AG10803 (cell line): ENCODE measurements at regions not wholly inside any gene's neighbourhood (a gene's known extent, or its start where the extent isn't known, plus 50 kb on each side); places are given as distances from the start of the nearest gene placed in this dataset.

Source experiments
- DNase-seq: peaks from one replicate; pipeline ENCODE4 v3.0.0; 2010; ENCODE audit warnings: low read depth
- H3K4me3 ChIP-seq: 2 replicates; pipeline ENCODE4 v1.5.1; 2011; ENCODE audit warnings: mild to moderate bottlenecking, low read length, control low read depth
- CTCF ChIP-seq: conservative IDR thresholded peaks from 2 replicates; pipeline ENCODE4 v1.5.1; 2011; ENCODE audit warnings: mild to moderate bottlenecking, low read length, control low read depth, inconsistent platforms

- no peak for TF ChIP-seq CTCF
- peak; percentile 26 for DNase-seq
- no peak overlapping the region for H3K4me3 ChIP-seq
Observed at GRCh38 chr16:64858076-64858475, 263.8 kb downstream of the CDH11 start.

DNA sequence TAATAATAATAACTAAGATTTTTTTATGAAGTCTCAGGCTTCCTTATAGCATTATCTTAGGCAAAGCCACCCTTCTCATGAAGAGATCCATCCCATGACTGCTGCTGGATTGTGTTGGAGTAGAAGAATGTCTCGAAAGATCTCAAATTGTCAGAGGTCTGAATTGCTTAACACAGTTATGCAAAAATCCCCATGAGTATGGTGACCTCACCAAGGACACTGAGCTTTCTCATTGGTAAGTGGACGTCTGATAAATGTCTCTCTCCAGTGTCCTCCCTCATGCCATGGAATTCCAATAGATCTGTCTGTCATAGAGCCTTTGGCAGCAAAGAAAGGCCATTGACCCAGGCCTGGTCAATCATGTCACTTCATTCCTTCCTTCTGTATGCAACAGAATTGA, 264.5 kb downstream of the CDH11 start:
- DNase-seq: no peak
- TF ChIP-seq CTCF: no peak
- no peak overlapping the region for H3K4me3 ChIP-seq

DNA sequence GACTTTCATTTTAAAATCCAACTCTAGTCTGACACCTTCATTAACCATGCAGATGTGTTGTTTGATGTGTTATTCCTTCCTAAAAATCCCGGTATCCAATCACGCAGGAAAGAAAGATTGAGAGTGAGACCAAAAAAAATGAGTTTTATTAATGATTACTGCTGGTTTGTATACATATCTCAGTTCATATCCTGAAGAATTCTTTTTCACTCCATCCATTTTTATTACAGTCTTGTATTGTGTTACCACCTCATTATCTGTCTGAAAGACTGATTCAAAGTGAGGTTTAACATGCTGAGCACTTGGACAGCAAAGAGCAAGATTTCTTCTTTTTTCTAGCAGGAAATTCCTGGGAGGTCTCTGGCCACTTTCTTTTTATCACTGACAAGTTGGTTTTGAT, 268.3 kb downstream of the CDH11 start:
- no peak for TF ChIP-seq CTCF

GRCh38 chr16:64846966-64847365, 274.9 kb downstream of the CDH11 start:
- H3K4me3 ChIP-seq: no peak overlapping the region
- no peak for DNase-seq
- no peak for TF ChIP-seq CTCF

More for the DNA sequence above, 268.3 kb downstream of the CDH11 start:
- no peak for DNase-seq
- H3K4me3 ChIP-seq: no peak overlapping the region

DNA sequence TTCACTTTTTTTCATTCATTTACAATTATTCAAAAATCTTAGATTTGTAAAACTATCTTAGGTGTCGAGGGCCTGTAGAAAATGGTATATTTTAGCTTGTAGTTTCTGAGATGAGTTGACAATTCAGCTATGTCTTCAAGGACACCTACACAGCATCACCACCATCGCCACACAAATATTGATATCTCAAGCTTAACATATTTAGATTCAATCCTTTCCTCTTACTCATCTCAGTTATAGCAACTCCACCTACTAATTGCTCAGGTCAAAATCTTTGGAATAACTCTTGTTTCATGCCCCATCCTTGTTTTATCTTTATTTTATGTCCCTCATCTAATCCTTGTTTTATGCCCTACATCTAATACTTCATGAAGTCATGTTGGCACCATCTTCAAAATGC, 276.8 kb downstream of the CDH11 start:
- TF ChIP-seq CTCF: no peak
- no peak overlapping the region for H3K4me3 ChIP-seq
- DNase-seq: no peak

- no peak overlapping the region for H3K4me3 ChIP-seq
- no peak for DNase-seq
- no peak for TF ChIP-seq CTCF
Observed at GRCh38 chr16:64841482-64841881, 280.4 kb downstream of the CDH11 start.

DNA sequence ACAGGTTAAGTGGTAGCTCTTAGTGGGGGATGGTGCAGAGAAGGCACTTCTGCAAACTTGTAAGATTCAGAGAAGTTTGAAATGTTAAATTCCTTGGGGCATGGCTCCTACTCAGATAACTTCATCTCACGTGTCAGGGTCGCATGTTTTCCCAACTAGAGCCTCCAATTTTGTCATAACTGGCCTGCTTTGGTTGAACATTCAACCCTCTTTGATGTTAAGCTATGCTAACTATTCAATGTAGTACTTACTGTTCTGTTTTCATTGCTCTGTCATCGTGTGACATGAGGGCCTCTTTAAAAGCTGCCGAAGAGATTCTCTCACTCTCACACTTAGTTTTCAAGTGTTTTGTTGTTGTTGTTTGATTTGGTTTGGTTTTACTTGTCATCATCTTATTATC, 280.8 kb downstream of the CDH11 start:
- TF ChIP-seq CTCF: no peak
- peak; percentile 24 for DNase-seq
- H3K4me3 ChIP-seq: no peak overlapping the region
